H1 (cell line): ENCODE measurements at regions not wholly inside any gene's neighbourhood (a gene's known extent, or its start where the extent isn't known, plus 50 kb on each side); places are given as distances from the start of the nearest gene placed in this dataset.

ENCODE experiments used
- CTCF ChIA-PET: fragments of 300-600 bp; sonication (Branson Sonifier 250); formaldehyde crosslinking; loops from one replicate; lab custom pipeline; 2021; ENCODE audit not compliant: partially characterized antibody; lab: Charles Lee
- POLR2A ChIA-PET: fragments of 300-600 bp; sonication (Branson Sonifier 250); formaldehyde crosslinking; loops from one replicate; lab custom pipeline; 2021; ENCODE audit warnings: inconsistent platforms; ENCODE audit not compliant: partially characterized antibody; lab: Charles Lee
- DNase-seq, 2 experiments: peaks; one replicate each; pipeline versions ENCODE4 v3.0.0 to v3.0.0-alpha.2; 2010 to 2022; ENCODE audit warnings: low spot score in 2 of 2, low read depth in 1 of 2, mixed read lengths in 1 of 2
- FAIRE-seq: peaks from 2 replicates; lab custom pipeline; 2011; peaks lifted over from hg19 to GRCh38; lab: Jason Lieb, UNC
- H2AFZ ChIP-seq: 2 replicates; pipeline ENCODE4 v1.8.1; 2012; ENCODE audit warnings: low read length, inconsistent platforms
- H2AK5ac ChIP-seq: 2 replicates; pipeline ENCODE4 v1.6.1; 2013; ENCODE audit warnings: low read depth, low read length
- H2BK120ac ChIP-seq: replicated peaks from 2 replicates; pipeline ENCODE3; 2013; ENCODE audit warnings: low read depth, low read length, inconsistent platforms
- H2BK12ac ChIP-seq: 2 replicates; pipeline ENCODE4 v1.6.1; 2013; ENCODE audit warnings: low read depth, low read length
- H2BK15ac ChIP-seq: 2 replicates; pipeline ENCODE4 v1.6.1; 2013; ENCODE audit warnings: low read length
- H2BK20ac ChIP-seq: 2 replicates; pipeline ENCODE4 v1.6.1; 2013; ENCODE audit warnings: low read length
- H2BK5ac ChIP-seq: 2 replicates; pipeline ENCODE4 v1.6.1; 2013; ENCODE audit warnings: low read depth, low read length
- H3K14ac ChIP-seq: 2 replicates; pipeline ENCODE4 v1.6.1; 2013; ENCODE audit warnings: inconsistent platforms; ENCODE audit not compliant: insufficient read length
- H3K18ac ChIP-seq: 2 replicates; pipeline ENCODE4 v1.6.1; 2013; ENCODE audit warnings: low read length; ENCODE audit errors: extremely low read depth
- H3K23ac ChIP-seq: 2 replicates; pipeline ENCODE4 v1.6.1; 2013; ENCODE audit warnings: inconsistent platforms; ENCODE audit not compliant: insufficient read length
- H3K23me2 ChIP-seq: 2 replicates; pipeline ENCODE4 v1.6.1; 2013; ENCODE audit warnings: low read depth, low read length
- H3K27ac ChIP-seq: 2 replicates; pipeline ENCODE4 v1.6.1; 2011; ENCODE audit warnings: low read depth, low read length, inconsistent platforms
- H3K27me3 ChIP-seq, 4 experiments: replicated peaks in 1 of 4; 1 replicate in 1 of 4; 2 replicates in 3 of 4; pipeline versions ENCODE4 v1.6.1 to v1.8.1; 2011 to 2013; ENCODE audit warnings: low read length in 3 of 4, mild to moderate bottlenecking in 3 of 4, inconsistent platforms in 2 of 4, mixed read lengths in 2 of 4, moderate library complexity in 1 of 4; ENCODE audit not compliant: control insufficient read depth in 3 of 4, insufficient read depth in 3 of 4; ENCODE audit errors: extremely low read depth in 1 of 4
- H3K36me3 ChIP-seq, 4 experiments: 2 replicates each; pipeline versions ENCODE4 v1.6.1 to v1.8.1; 2011 to 2013; ENCODE audit warnings: mild to moderate bottlenecking in 4 of 4, low read length in 3 of 4, moderate library complexity in 2 of 4, control low read depth in 1 of 4, inconsistent platforms in 1 of 4; ENCODE audit not compliant: insufficient read depth in 4 of 4, control insufficient read depth in 2 of 4
- H3K4ac ChIP-seq: replicated peaks from 2 replicates; pipeline ENCODE3; 2013; ENCODE audit warnings: low read length, low read depth, mixed read lengths, inconsistent platforms; ENCODE audit not compliant: insufficient read length
- H3K4me1 ChIP-seq, 4 experiments: replicated peaks in 1 of 4; 1 replicate in 1 of 4; 2 replicates in 3 of 4; pipeline versions ENCODE4 v1.6.1 to v1.8.1; 2011 to 2013; ENCODE audit warnings: low read length in 3 of 4, inconsistent platforms in 2 of 4, mixed read lengths in 1 of 4; ENCODE audit not compliant: insufficient read depth in 4 of 4, control insufficient read depth in 3 of 4
- H3K4me2 ChIP-seq, 2 experiments: 2 replicates each; pipeline versions ENCODE4 v1.6.1 to v1.8.1; 2011 to 2013; ENCODE audit warnings: low read depth in 2 of 2, low read length in 2 of 2, control low read depth in 1 of 2, inconsistent platforms in 1 of 2, mild to moderate bottlenecking in 1 of 2; ENCODE audit not compliant: insufficient read depth in 1 of 2
- H3K4me3 ChIP-seq, 4 experiments: fragments of 200-600, 300-600 bp in 1 of 4; sonication (generic), shearing (Covaris generic), sonication (Bioruptor Twin) in 1 of 4; 2 replicates each; pipeline versions ENCODE4 v1.5.1 to v1.8.1; 2011 to 2016; ENCODE audit warnings: low read length in 4 of 4, low read depth in 3 of 4, control low read depth in 2 of 4, inconsistent platforms in 2 of 4, mild to moderate bottlenecking in 2 of 4, mixed read lengths in 1 of 4, moderate library complexity in 1 of 4; ENCODE audit not compliant: insufficient read depth in 2 of 4; ENCODE audit errors: extremely low read depth in 1 of 4
- H3K56ac ChIP-seq: replicated peaks from 2 replicates; pipeline ENCODE3; 2013; ENCODE audit warnings: low read depth, mild to moderate bottlenecking, mixed read lengths, low read length, inconsistent platforms; ENCODE audit not compliant: insufficient read length
- H3K79me1 ChIP-seq: 2 replicates; pipeline ENCODE4 v1.6.1; 2013; ENCODE audit warnings: low read depth, low read length, control low read depth
- H3K79me2 ChIP-seq, 2 experiments: 2 replicates each; pipeline versions ENCODE4 v1.6.1 to v1.8.1; 2012 to 2013; ENCODE audit warnings: low read length in 2 of 2, mild to moderate bottlenecking in 2 of 2, inconsistent platforms in 1 of 2; ENCODE audit not compliant: insufficient read depth in 2 of 2, control insufficient read depth in 1 of 2
- H3K9ac ChIP-seq, 4 experiments: replicated peaks in 1 of 4; 1 replicate in 1 of 4; 2 replicates in 3 of 4; pipeline versions ENCODE4 v1.6.1 to v1.8.1; 2011 to 2013; ENCODE audit warnings: low read depth in 3 of 4, low read length in 3 of 4, control low read depth in 2 of 4, mild to moderate bottlenecking in 2 of 4, moderate library complexity in 2 of 4, inconsistent platforms in 1 of 4; ENCODE audit errors: extremely low read depth in 1 of 4
- H3K9me3 ChIP-seq, 2 experiments: 2 replicates each; pipeline versions ENCODE4 v1.6.1 to v1.8.1; 2012 to 2013; ENCODE audit warnings: mild to moderate bottlenecking in 2 of 2, moderate library complexity in 2 of 2, control low read depth in 1 of 2, inconsistent platforms in 1 of 2, low read depth in 1 of 2, low read length in 1 of 2, mixed read lengths in 1 of 2; ENCODE audit not compliant: insufficient read depth in 2 of 2
- H4K20me1 ChIP-seq, 2 experiments: replicated peaks in 1 of 2; 2 replicates each; pipeline versions ENCODE3 to v1.8.1; 2011 to 2013; ENCODE audit warnings: inconsistent platforms in 2 of 2, low read length in 2 of 2, mild to moderate bottlenecking in 1 of 2; ENCODE audit not compliant: insufficient read depth in 2 of 2, control insufficient read depth in 1 of 2
- H4K5ac ChIP-seq: 2 replicates; pipeline ENCODE4 v1.6.1; 2013; ENCODE audit warnings: low read length, low read depth, mixed read lengths, inconsistent platforms; ENCODE audit not compliant: insufficient read length
- H4K8ac ChIP-seq: 2 replicates; pipeline ENCODE4 v1.8.0; 2013; ENCODE audit warnings: mild to moderate bottlenecking, moderate library complexity, low read length, inconsistent platforms; ENCODE audit not compliant: insufficient read depth; ENCODE audit errors: extremely low read depth
- H4K91ac ChIP-seq: replicated peaks from 2 replicates; pipeline ENCODE3; 2013; ENCODE audit warnings: low read length, mixed read lengths, inconsistent platforms; ENCODE audit not compliant: insufficient read length
- ASH2L ChIP-seq: fragments of 200-600, 300-600 bp; sonication (generic); IDR thresholded peaks from one replicate; pipeline ENCODE4 v1.7.1; 2017; ENCODE audit warnings: low read length
- BACH1 ChIP-seq: IDR thresholded peaks from 2 replicates; pipeline ENCODE4 v1.6.1; 2012; ENCODE audit warnings: low read length, improper control_type of control experiment
- E2F6 ChIP-seq: IDR thresholded peaks from 2 replicates; pipeline ENCODE4 v1.6.1; 2012; ENCODE audit warnings: inconsistent platforms
- GTF2F1 ChIP-seq: IDR thresholded peaks from 2 replicates; pipeline ENCODE4 v1.6.1; 2012; ENCODE audit warnings: low read depth, low read length, improper control_type of control experiment, borderline replicate concordance
- HDAC6 ChIP-seq: IDR thresholded peaks from one replicate; pipeline ENCODE4 v1.7.1; 2012; ENCODE audit warnings: low read depth, mild to moderate bottlenecking, inconsistent platforms, low read length, moderate library complexity
- PHF8 ChIP-seq: fragments of 200-600 bp; sonication (generic); conservative IDR thresholded peaks from 2 replicates; pipeline ENCODE4 v1.7.1; 2012; ENCODE audit warnings: low read depth, mild to moderate bottlenecking, inconsistent platforms, low read length, moderate library complexity
- POU5F1 ChIP-seq: IDR thresholded peaks from 2 replicates; pipeline ENCODE4 v1.6.1; 2011; ENCODE audit warnings: low read depth, mild to moderate bottlenecking, low read length, moderate library complexity
- RFX5 ChIP-seq: IDR thresholded peaks from 2 replicates; pipeline ENCODE4 v1.6.1; 2011; ENCODE audit warnings: low read depth, low read length, improper control_type of control experiment, borderline replicate concordance
- SP1 ChIP-seq: IDR thresholded peaks from 2 replicates; pipeline ENCODE4 v1.6.1; 2011; ENCODE audit warnings: low read depth, low read length
- SUZ12 ChIP-seq: fragments of 200-600 bp; sonication (generic); IDR thresholded peaks from 2 replicates; pipeline ENCODE4 v1.6.1; 2012; ENCODE audit warnings: mild to moderate bottlenecking, inconsistent platforms, low read length, moderate library complexity, mixed read lengths
- WGBS, 2 experiments: shearing (Covaris generic) in 1 of 2; methylation state at CpG; one replicate each; pipeline versions ENCODE4 v1.1.6 to v1.1.7; 2013 to 2015; ENCODE audit warnings: low lambda C conversion rate in 2 of 2, mixed read lengths in 2 of 2, inconsistent platforms in 1 of 2, low coverage in 1 of 2, missing lambda C conversion rate in 1 of 2; ENCODE audit not compliant: insufficient replicate concordance in 2 of 2, insufficient coverage in 1 of 2, insufficient read length in 1 of 2; ENCODE audit errors: extremely low coverage in 1 of 2, missing lambda C conversion rate in 1 of 2; 5-methylcytosine and 5-hydroxymethylcytosine counted together

GRCh38 chr22:34881453-34881852 lies 184.5 kb upstream of the ISX start:
- H3K56ac ChIP-seq: no peak overlapping the region
- no peak overlapping the region for H3K4ac ChIP-seq
- H3K4me2 ChIP-seq: no peak overlapping the region
- no peak overlapping the region for H2BK20ac ChIP-seq
- H3K4me1 ChIP-seq: no peaks in the 10 kb centered on the region
- 88% methylated on average over 2 of the region's 2 CpGs; no CpG with 5 or more reads in 1 of the 2 experiments for WGBS, 2 experiments
- no peak overlapping the region for H4K8ac ChIP-seq
- no peak overlapping the region for H2BK12ac ChIP-seq
- H3K79me2 ChIP-seq: no peaks in the 10 kb centered on the region
- H3K9ac ChIP-seq: no peak overlapping the region
- DNase-seq (no peak), FAIRE-seq (no peak)
- H2BK120ac ChIP-seq: no peak overlapping the region
- no peak overlapping the region for H2AFZ ChIP-seq
- no peak overlapping the region for H3K18ac ChIP-seq
- no peak overlapping the region for H3K4me3 ChIP-seq
- H4K91ac ChIP-seq: no peak overlapping the region
- no peak overlapping the region for H4K5ac ChIP-seq
- no peak overlapping the region for H3K27ac ChIP-seq
- H4K20me1 ChIP-seq: no peaks in the 10 kb centered on the region
- H3K27me3 ChIP-seq: 0 out of 7 replicates have a peak, but pooled peaks cover 0 to 2% (median 0%) of the 10 kb centered on the region in 4 experiments
- CTCF ChIA-PET: interaction anchor here (0.6 to 1.6 kb wide), 2 partner anchors 48 to 240 kb away, joined by 3 to 4 read pairs; no protein-coding TSS in a partner anchor
- no peaks in the 10 kb centered on the region for H3K9me3 ChIP-seq
- no peak overlapping the region for H2BK15ac ChIP-seq
- no peak overlapping the region for H2AK5ac ChIP-seq
- no peak overlapping the region for H3K14ac ChIP-seq
- no peak overlapping the region for H2BK5ac ChIP-seq
- H3K36me3 ChIP-seq: no peaks in the 10 kb centered on the region
- no peaks in the 10 kb centered on the region for H3K79me1 ChIP-seq
- H3K23me2 ChIP-seq: no peaks in the 10 kb centered on the region; the same call in 1 of the 2 replicates
- POLR2A ChIA-PET: no interaction called here
- H3K23ac ChIP-seq: no peak overlapping the region
- TF ChIP-seq POU5F1 (no peak), E2F6 (no peak), SP1 (no peak), HDAC6 (no peak), ASH2L (no peak), BACH1 (no peak), GTF2F1 (no peak), SUZ12 (no peak), RFX5 (no peak), PHF8 (no peak)
